ENCODE measurements at regions not wholly inside any gene's neighbourhood (a gene's known extent, or its start where the extent isn't known, plus 50 kb on each side); places are given as distances from the start of the nearest gene placed in this dataset.

GRCh38 chr1:82346141-82346540 lies 545.4 kb downstream of the ADGRL2 start:
- Histone ChIP-seq H3K36me3 (no peaks in the 10 kb centered on the region), H3K27me3 (ENCODE audit: low read depth) (no peaks in the 10 kb centered on the region), H3K4me3 (no peak overlapping the region), H3K4me1 (no peaks in the 10 kb centered on the region), H3K27ac (replicated peaks) (no peak overlapping the region), H3K9me3 (replicated peaks) (no peaks in the 10 kb centered on the region)
- no peak for DNase-seq
- TF ChIP-seq CTCF (IDR thresholded peaks at IDR 0.05; ENCODE audit: borderline replicate concordance): no peak
- intact Hi-C loops (cut with micrococcal nuclease): no loop called here

DNA sequence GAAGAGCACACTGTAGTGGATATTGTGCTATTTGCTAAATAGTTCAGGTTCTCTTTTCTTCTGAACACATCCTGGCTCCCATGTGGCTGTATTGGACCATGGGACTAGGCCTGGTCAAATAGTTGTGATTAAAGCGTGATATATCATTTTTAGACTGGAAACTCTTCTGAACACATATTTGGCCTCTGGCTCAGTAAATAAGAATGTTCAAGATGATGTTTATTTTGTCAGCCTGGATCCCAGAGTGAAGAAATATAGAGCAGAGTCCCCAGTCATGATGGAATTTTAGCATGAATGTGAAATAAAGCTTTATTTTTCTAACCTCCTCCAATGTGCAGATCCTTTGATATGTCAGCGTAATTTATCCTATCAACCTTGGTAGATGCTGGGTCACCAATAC lies 542.6 kb downstream of the ADGRL2 start:
- TF ChIP-seq CTCF (IDR thresholded peaks at IDR 0.05; ENCODE audit: borderline replicate concordance): no peak
- Histone ChIP-seq H3K27ac (replicated peaks) (no peak overlapping the region), H3K36me3 (no peaks in the 10 kb centered on the region), H3K4me1 (no peaks in the 10 kb centered on the region), H3K9me3 (replicated peaks) (no peaks in the 10 kb centered on the region), H3K4me3 (no peak overlapping the region), H3K27me3 (ENCODE audit: low read depth) (no peaks in the 10 kb centered on the region)
- no peak for DNase-seq
- intact Hi-C loops (cut with micrococcal nuclease): no loop called here

- Histone ChIP-seq H3K9me3 (replicated peaks) (no peaks in the 10 kb centered on the region), H3K4me3 (no peak overlapping the region), H3K36me3 (no peaks in the 10 kb centered on the region), H3K4me1 (no peaks in the 10 kb centered on the region), H3K27ac (replicated peaks) (no peak overlapping the region), H3K27me3 (ENCODE audit: low read depth) (no peaks in the 10 kb centered on the region)
- no peak for DNase-seq
- intact Hi-C loops (cut with micrococcal nuclease): no loop called here
- no peak for TF ChIP-seq CTCF (IDR thresholded peaks at IDR 0.05; ENCODE audit: borderline replicate concordance)
Observed at GRCh38 chr1:82337635-82338034, 536.9 kb downstream of the ADGRL2 start.

DNA sequence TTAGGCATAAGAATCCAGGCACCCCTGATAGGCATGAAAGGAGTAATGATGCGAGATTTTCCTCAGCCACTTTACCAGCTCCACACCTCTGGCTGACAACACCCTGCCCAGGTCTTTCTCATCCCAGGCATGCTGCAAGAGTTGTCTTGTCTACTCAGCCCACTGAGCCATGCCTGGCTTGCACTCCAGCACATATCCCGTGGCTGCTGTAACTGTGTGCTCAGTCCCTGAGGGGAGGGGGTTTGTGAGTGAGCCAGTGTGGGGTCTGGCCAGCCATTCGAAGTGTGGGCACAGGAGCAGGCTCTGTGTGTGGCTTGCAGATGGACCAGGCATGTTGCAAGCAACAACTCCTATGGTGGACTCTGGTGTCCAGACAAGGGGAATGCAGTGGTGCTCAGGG lies 529.6 kb downstream of the ADGRL2 start:
- intact Hi-C loops (cut with micrococcal nuclease): no loop called here
- H3K27ac ChIP-seq (replicated peaks): no peak overlapping the region
- no peaks in the 10 kb centered on the region for H3K9me3 ChIP-seq (replicated peaks)
- no peak overlapping the region for H3K4me3 ChIP-seq
- no peaks in the 10 kb centered on the region for H3K36me3 ChIP-seq
- H3K4me1 ChIP-seq: no peaks in the 10 kb centered on the region
- no peaks in the 10 kb centered on the region for H3K27me3 ChIP-seq (ENCODE audit: low read depth)
- DNase-seq: no peak
- TF ChIP-seq CTCF (IDR thresholded peaks at IDR 0.05; ENCODE audit: borderline replicate concordance): no peak

DNA sequence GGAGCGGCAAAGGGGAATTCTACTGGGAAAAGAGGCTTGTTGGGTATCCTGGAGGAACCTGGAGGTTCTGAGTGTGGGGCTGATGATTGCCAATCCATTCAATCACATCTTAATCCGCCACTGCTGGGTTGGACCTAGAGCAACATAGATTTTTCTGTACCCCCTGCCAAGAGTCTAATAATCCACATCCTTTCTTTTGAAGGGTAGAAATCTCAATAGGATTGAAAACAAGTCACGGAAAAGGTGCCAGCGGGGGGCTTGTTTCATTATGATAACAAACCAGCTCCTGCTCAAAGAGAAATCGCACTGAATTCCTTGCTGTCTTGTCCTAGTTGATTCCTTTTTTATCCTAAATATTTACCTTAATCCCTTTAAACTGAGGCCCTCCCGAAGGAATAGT lies 528.5 kb downstream of the ADGRL2 start:
- intact Hi-C loops (cut with micrococcal nuclease): no loop called here
- H3K27ac ChIP-seq (replicated peaks): no peak overlapping the region
- no peak overlapping the region for H3K4me3 ChIP-seq
- no peak for TF ChIP-seq CTCF (IDR thresholded peaks at IDR 0.05; ENCODE audit: borderline replicate concordance)
- no peaks in the 10 kb centered on the region for H3K9me3 ChIP-seq (replicated peaks)
- no peaks in the 10 kb centered on the region for H3K36me3 ChIP-seq
- H3K27me3 ChIP-seq (ENCODE audit: low read depth): no peaks in the 10 kb centered on the region
- no peaks in the 10 kb centered on the region for H3K4me1 ChIP-seq
- DNase-seq: no peak

All from left ventricle myocardium inferior (tissue), 1 donor.